Central memory CD8-positive, alpha-beta T cell (primary cell): ENCODE measurements at regions not wholly inside any gene's neighbourhood (a gene's known extent, or its start where the extent isn't known, plus 50 kb on each side); places are given as distances from the start of the nearest gene placed in this dataset.
"Not testable (repeated sequence)": the region's sequence is repeated elsewhere in the genome, so short reads cannot be mapped to it uniquely, and the experiment has no call there.

ENCODE experiments used
- ATAC-seq: fragments of 150-1000 bp; cut with Tn5 transposase; replicated peaks from 2 replicates; pipeline ENCODE4 v1.10.0; 2022; ENCODE audit warnings: mild to moderate bottlenecking, moderate FRiP score, moderate number of reproducible peaks; ENCODE audit not compliant: poor library complexity, severe bottlenecking; ENCODE audit errors: extremely low read depth
- DNase-seq, 2 donors: peaks; one replicate each; pipeline ENCODE4 v3.0.0; 2021; ENCODE audit warnings: low spot score in 2 of 2
- H3K27ac Mint-ChIP-seq: one replicate; pipeline ENCODE4 v1.8.0; 2022; ENCODE audit warnings: low read depth, mild to moderate bottlenecking, moderate library complexity, mixed read lengths
- H3K27me3 Mint-ChIP-seq: one replicate; pipeline ENCODE4 v1.8.0; 2022; ENCODE audit warnings: mixed read lengths
- H3K36me3 Mint-ChIP-seq: one replicate; pipeline ENCODE4 v1.8.0; 2022; ENCODE audit warnings: mild to moderate bottlenecking, moderate library complexity, mixed read lengths; ENCODE audit not compliant: insufficient read depth
- H3K4me1 Mint-ChIP-seq: one replicate; pipeline ENCODE4 v1.8.0; 2022; ENCODE audit warnings: mixed read lengths
- H3K4me3 Mint-ChIP-seq: one replicate; pipeline ENCODE4 v1.8.0; 2022; ENCODE audit warnings: mild to moderate bottlenecking, moderate library complexity, mixed read lengths
- H3K9me3 Mint-ChIP-seq: one replicate; pipeline ENCODE4 v1.8.0; 2022; ENCODE audit warnings: mixed read lengths

DNA sequence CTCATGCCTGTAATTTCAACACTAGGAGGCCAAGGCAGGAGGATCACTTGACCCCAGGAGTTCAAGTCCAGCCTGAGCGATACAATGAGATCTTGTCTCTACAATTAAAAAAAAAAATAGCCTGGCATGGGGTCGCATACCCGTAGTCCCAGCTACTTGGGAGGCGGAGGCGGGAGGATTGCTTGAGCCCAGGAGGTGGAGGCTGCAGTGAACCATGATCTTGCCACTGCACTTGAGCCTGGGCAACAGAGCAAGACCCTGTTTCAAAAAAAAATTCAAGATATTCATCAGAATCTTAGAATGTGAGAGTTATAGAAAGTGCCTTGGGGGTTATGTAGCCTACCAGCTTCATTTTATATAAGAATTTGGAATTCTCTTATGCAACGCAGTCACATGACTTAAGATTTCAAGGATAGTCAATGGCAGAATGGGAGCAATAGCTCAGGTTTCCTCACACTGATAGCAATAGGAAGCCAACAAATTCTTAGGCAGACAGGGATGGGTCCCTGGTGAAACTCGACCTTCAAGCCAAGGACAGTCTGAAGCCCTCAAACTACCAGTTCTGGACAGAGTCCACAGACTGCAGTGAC, 462.5 kb downstream of the SETD4 start:
- Mint-ChIP-seq H3K4me1 (no peaks in the 10 kb centered on the region), H3K4me3 (no peak overlapping the region), H3K27me3 (peaks cover 63% of the 10 kb centered on the region), H3K27ac (no peak overlapping the region), H3K9me3 (no peaks in the 10 kb centered on the region), H3K36me3 (no peaks in the 10 kb centered on the region)
- DNase-seq (no peak), ATAC-seq (no peak)

DNA sequence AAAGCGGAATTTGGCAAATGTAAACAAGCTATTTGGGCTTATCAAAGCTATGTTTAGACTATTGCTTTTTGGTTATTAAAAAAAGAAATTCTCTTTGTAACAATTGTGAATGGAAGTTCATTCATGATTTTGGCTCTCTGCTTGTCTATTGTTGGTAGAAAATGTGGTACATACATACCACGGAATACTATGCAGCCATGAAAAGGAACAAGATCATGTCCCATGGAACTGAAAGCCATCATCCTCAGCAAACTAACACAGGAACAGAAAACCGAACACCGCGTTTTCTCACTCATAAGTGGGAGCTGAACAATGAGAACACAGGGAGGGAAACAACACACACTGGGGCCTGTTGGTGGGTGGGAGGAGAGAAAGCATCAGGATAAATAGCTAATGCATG, 465.4 kb downstream of the SETD4 start:
- H3K36me3 Mint-ChIP-seq = no peaks in the 10 kb centered on the region
- H3K4me3 Mint-ChIP-seq = no peak overlapping the region
- peaks cover 74% of the 10 kb centered on the region for H3K27me3 Mint-ChIP-seq
- H3K4me1 Mint-ChIP-seq = no peaks in the 10 kb centered on the region
- no peak for DNase-seq
- no peak overlapping the region for H3K27ac Mint-ChIP-seq
- no peaks in the 10 kb centered on the region for H3K9me3 Mint-ChIP-seq
- no peak for ATAC-seq

DNA sequence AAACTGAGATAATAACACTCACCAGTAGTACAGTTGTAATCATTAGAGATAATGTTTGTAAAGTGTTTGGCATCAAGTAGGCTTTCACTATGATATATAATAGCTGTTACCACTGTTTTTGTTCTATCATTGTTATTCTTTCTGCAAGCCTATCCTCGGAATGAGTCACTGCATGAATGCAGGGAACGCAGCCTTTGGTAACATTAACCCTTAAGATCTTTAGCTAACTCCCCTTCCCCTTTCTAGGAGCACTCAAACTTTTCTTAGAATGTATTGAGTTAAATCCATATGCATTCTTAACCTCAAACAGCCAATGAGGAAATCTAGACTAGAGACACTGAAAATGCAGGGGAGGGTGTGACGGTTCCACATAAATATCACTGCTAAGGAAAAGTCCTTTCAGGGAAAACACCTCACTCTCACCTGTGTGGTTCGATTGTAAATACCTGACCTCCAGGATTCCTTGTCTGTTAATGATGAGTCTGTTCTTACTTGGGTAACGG, 467.3 kb downstream of the SETD4 start:
- Mint-ChIP-seq H3K4me1 (no peaks in the 10 kb centered on the region), H3K27me3 (peaks cover 76% of the 10 kb centered on the region), H3K27ac (no peak overlapping the region), H3K36me3 (no peaks in the 10 kb centered on the region), H3K9me3 (no peaks in the 10 kb centered on the region), H3K4me3 (no peak overlapping the region)
- ATAC-seq (no peak), DNase-seq (no peak)

DNA sequence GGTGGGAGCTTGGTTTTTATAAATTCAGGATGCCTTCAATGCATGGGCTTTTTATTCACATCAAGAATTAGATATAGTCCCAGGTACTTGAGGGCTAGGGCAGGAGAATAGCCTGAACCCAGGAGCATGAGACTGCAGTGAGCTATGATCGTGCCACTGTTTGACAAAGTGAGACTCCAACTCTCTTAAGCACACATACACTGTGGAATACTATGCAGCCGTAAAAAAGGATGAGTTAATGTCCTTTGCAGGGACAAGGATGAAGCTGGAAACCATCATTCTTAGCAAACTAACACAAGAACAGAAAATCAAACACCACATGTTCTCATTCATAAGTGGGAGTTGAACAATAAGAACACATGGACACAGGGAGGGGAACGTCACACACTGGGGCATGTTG, 470.0 kb downstream of the SETD4 start:
- not testable (repeated sequence) for H3K36me3 Mint-ChIP-seq, H3K27ac Mint-ChIP-seq

DNA sequence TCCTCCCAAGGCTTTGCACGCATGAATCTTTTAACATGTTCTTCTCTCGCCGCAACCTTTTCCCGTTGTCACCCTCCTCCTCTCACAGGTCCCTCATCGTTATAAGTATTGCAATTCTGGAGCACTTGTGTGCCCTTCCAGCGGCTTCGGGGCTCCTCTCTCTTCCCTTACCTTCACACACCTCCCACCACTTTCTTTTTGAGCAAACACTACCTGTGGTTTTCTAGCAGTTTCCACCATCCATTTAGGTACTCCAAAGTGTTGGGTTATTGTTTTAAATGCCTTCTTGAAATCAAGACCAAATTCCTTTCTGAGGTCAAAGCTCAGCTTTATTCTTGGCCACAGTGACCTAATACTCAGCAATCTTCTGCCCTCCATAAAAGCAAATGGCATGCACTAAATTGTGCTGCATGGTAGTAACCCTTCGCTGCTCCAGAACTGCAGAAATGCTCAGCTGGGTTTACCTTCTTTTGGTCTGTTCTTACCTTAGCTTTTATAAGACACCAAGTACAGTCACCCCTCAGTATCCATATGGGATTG, 472.4 kb downstream of the SETD4 start:
- no peak for DNase-seq

More for the DNA sequence above, 470.0 kb downstream of the SETD4 start:
- peaks cover 78% of the 10 kb centered on the region for H3K27me3 Mint-ChIP-seq
- H3K4me1 Mint-ChIP-seq, H3K9me3 Mint-ChIP-seq, H3K4me3 Mint-ChIP-seq, ATAC-seq, DNase-seq: not testable (repeated sequence)

DNA sequence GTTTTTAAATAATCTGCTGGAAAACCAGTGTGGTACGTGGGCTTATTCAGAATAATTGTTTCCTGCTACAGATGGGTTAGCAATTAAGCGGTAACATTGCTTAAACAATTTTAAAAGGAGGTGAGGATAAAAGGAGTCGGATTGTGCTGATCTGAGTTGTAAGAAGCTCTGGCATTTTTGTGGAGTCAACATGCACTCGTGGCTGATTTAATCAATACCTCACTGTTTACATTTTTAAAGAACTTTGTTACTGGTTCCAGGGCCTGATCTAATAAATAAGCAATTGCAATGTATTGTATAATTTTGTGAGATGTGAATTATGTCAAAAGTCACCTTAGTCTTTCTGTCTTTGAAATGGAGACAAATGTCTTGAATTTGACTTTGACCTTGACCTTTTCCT, 474.0 kb downstream of the SETD4 start:
- no peaks in the 10 kb centered on the region for H3K4me1 Mint-ChIP-seq
- ATAC-seq (no peak), DNase-seq (no peak)
- H3K36me3 Mint-ChIP-seq = no peaks in the 10 kb centered on the region
- H3K27me3 Mint-ChIP-seq = peaks cover 71% of the 10 kb centered on the region
- no peaks in the 10 kb centered on the region for H3K9me3 Mint-ChIP-seq
- H3K27ac Mint-ChIP-seq = no peak overlapping the region
- no peak overlapping the region for H3K4me3 Mint-ChIP-seq

More for the DNA sequence above, 472.4 kb downstream of the SETD4 start:
- Mint-ChIP-seq H3K4me1 (no peaks in the 10 kb centered on the region), H3K27me3 (peaks cover 67% of the 10 kb centered on the region), H3K36me3 (no peaks in the 10 kb centered on the region), H3K4me3 (no peak overlapping the region), H3K9me3 (no peaks in the 10 kb centered on the region), H3K27ac (no peak overlapping the region)
- ATAC-seq = no peak

DNA sequence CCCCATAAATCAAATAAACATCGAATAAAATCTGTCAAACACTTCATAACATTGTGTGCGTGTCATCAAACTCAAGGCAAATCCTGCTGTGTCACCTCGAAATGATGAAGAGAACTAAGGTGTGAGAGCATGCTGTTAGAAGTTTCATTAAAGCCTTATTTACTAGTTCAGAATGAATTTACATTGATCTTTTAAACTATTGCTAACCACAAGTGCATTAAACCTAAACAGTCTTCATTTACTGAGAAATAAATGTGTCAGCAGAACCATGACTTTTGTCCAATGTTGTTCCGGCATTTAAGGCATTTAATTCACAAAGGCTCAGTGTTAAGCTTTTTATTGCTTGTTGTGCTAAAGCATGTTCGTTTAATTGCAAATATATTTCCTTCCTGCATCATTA, 474.4 kb downstream of the SETD4 start:
- no peak for DNase-seq
- Mint-ChIP-seq H3K4me3 (no peak overlapping the region), H3K4me1 (no peaks in the 10 kb centered on the region), H3K9me3 (no peaks in the 10 kb centered on the region), H3K27me3 (peaks cover 71% of the 10 kb centered on the region), H3K36me3 (no peaks in the 10 kb centered on the region), H3K27ac (no peak overlapping the region)
- ATAC-seq = no peak

DNA sequence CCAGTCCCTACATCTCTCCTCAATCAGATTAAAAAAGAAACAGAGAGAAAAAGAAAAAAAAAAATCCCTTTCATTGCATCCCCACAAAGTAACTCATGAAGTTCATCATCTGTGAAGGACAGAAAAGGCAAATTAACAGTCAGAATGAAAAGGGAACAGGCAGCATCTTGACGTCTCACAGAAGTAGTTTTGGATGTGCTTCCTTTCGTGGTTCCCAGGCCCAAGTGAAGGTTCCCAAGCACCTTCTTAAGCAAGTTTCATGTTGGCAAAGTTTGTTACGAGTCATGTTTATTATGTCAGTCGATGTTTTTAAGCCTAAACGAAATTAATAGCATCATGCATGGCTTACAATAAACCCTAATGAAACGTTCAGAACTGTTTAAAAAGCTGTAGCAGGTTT, 475.2 kb downstream of the SETD4 start:
- H3K4me1 Mint-ChIP-seq = no peaks in the 10 kb centered on the region
- H3K27ac Mint-ChIP-seq = no peak overlapping the region
- peaks cover 71% of the 10 kb centered on the region for H3K27me3 Mint-ChIP-seq
- no peak for ATAC-seq
- no peak overlapping the region for H3K4me3 Mint-ChIP-seq
- no peaks in the 10 kb centered on the region for H3K9me3 Mint-ChIP-seq
- H3K36me3 Mint-ChIP-seq = no peaks in the 10 kb centered on the region
- no peak for DNase-seq

DNA sequence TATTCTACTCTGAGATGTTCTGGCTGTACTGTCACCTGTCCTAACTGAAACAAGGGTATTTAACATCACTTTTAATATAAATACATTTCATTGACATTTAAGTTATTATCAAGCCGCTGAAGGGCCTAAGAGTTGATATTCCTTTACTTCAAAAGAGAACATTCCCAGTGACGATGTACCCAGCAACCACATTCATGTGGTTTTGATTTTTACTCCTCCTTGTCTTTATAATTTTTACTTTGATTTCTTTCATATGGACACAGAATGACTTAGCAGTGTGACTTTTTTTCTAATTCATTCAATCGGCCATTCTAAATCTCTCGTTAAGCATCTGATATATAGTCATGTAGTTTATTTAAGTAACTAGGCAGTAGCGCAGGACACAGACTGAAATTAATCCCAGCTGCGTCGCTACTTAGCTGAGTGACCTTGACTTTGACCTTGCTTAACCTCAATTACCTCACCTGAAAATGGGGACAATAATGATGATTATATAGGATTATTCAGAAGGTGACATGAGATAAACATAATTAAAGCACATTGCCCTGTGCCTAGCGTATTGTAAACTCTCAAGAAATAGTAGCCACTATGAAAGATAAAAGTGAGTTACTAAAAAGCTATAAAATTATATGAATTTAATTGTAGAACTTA, 476.6 kb downstream of the SETD4 start:
- no peaks in the 10 kb centered on the region for H3K4me1 Mint-ChIP-seq
- H3K27ac Mint-ChIP-seq = no peak overlapping the region
- ATAC-seq (no peak), DNase-seq (no peak)
- H3K27me3 Mint-ChIP-seq = peaks cover 82% of the 10 kb centered on the region
- H3K36me3 Mint-ChIP-seq = no peaks in the 10 kb centered on the region
- H3K9me3 Mint-ChIP-seq = peaks cover 1% of the 10 kb centered on the region
- no peak overlapping the region for H3K4me3 Mint-ChIP-seq

DNA sequence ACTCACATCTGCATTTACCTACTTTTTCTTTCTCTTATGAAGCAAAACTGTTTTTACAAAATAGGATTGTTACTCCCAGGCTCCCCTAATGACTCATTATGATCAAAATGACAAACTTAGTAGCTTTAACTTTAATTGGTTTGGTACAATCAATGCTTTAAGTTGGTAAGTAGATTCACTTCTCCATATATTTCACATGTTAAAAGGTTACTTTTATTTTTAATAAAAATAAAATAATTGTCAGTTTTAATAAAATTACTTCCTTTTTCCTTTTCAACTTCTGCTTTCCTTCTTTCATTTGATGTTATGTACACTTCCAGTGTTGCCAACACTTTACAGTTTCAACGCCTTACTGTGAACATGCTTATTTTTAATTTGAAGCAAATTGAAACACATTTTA, 477.6 kb downstream of the SETD4 start:
- H3K4me3 Mint-ChIP-seq = no peak overlapping the region
- peaks cover 82% of the 10 kb centered on the region for H3K27me3 Mint-ChIP-seq
- H3K27ac Mint-ChIP-seq = no peak overlapping the region
- no peaks in the 10 kb centered on the region for H3K36me3 Mint-ChIP-seq
- ATAC-seq = no peak
- no peaks in the 10 kb centered on the region for H3K4me1 Mint-ChIP-seq
- no peak for DNase-seq
- H3K9me3 Mint-ChIP-seq = peaks cover 4% of the 10 kb centered on the region

DNA sequence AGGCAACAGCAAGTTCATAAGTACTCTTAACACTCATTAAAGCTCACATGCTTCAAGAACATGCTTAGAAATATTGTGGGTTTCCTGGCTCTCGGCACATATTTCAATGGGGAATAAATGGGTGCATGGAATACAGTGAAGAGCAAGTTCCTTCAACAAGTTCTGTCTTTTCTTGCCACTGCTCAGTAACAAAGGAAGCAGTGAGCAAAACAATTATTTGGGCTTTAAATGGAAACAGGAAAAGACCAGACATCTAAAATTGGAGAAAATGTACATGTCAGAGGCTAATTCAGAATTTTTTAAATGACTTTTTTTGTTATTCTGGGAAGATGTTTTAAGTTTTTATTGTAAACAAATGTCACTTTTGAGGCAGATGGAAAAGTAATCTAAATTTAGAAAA, 478.7 kb downstream of the SETD4 start:
- peaks cover 4% of the 10 kb centered on the region for H3K9me3 Mint-ChIP-seq
- no peak for ATAC-seq
- no peak for DNase-seq
- H3K4me1 Mint-ChIP-seq = no peaks in the 10 kb centered on the region
- no peak overlapping the region for H3K4me3 Mint-ChIP-seq
- no peak overlapping the region for H3K27ac Mint-ChIP-seq
- H3K27me3 Mint-ChIP-seq = peaks cover 80% of the 10 kb centered on the region
- H3K36me3 Mint-ChIP-seq = no peaks in the 10 kb centered on the region

DNA sequence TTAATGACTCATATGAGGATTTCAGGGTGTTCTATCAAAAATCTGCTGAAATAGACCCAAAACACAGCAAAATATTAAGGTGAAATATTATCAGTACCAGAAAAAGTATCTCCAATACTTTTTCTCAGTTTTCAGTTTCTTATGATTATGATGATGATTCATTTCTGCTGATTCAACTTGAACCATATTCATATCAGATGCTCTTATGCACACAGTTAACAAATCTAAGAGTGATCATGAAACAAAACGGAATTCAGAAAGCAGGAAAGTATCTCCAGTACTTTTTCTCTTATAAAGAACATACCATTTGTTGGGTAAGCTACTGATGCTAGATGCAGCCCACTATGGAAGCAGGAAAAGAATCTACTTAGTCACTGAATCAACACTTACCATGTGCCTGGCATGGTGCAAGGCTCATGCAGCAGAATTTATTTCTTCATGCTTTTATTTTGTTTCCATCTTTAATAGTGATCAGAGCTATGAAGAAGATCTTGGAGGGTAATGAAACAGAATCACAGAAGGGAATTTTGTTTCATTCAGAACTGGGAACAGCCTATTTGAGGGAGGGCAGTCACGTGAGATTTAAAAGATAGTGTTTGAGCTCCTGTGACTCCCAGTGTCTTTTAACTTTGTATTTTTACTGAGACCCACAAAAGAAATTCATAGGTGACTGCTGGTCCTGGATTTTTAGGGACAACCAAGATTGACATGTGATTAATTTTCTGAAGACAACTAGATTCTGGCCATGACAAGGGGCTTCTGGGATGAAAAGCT, 480.6 kb downstream of the SETD4 start:
- H3K36me3 Mint-ChIP-seq = no peaks in the 10 kb centered on the region
- DNase-seq = no peak
- peaks cover 4% of the 10 kb centered on the region for H3K9me3 Mint-ChIP-seq
- H3K27me3 Mint-ChIP-seq = peaks cover 81% of the 10 kb centered on the region
- no peak overlapping the region for H3K4me3 Mint-ChIP-seq
- no peak for ATAC-seq
- H3K4me1 Mint-ChIP-seq = no peaks in the 10 kb centered on the region
- no peak overlapping the region for H3K27ac Mint-ChIP-seq
